HG02970 (cell line): ENCODE measurements at regions not wholly inside any gene's neighbourhood (a gene's known extent, or its start where the extent isn't known, plus 50 kb on each side); places are given as distances from the start of the nearest gene placed in this dataset.

Experiments used
- ATAC-seq: cut with Tn5 transposase; IDR thresholded peaks from one replicate; pipeline ENCODE4 v1.9.1; 2021; ENCODE audit warnings: mild to moderate bottlenecking, moderate library complexity, moderate number of reproducible peaks; ENCODE audit not compliant: unreplicated experiment, low FRiP score

- no peak for ATAC-seq
These were observed 382.0 kb downstream of the SFMBT2 start for GRCh38 chr10:7028809-7029166.

DNA sequence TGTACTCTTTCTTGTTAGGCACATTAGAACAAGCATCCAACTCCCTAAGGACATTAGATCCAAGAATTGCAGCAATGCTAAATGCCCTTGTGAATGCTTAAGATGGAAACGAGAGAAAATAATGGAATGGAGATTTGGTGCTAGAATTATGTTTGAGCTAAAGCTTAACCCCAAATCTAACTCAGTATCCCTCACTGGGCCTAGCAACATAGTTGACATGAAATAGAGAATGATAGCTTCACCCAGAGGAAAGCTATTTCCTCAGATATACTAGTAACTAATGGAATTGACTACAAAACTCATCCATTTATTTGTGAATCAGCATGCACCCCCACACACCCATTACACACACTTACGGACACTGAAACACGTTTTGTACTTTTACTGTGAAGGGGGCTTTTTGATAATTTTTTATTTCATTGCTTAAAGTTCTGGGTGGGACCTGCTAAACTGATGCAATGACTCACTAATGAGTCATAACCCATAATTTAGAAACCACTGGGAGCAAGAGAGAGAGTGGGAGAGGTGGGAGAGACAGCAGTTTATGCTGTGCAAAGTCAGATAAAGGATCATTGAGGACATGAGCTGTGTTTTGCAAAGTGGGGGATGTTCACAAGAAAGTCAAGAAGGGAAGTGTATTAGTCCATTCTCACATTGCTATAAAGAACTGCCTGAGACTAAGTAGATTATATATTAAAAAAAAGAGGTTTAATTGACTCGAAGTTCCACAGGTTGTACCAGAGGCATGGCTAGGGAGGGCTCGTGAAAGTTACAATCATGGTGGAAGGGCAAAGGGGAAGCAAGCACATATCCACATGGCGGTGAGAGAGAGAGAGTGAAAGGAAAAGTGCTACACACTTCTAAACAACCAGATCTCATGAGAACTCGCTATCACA is 382.7 kb downstream of the SFMBT2 start:
- ATAC-seq, result no peak

DNA sequence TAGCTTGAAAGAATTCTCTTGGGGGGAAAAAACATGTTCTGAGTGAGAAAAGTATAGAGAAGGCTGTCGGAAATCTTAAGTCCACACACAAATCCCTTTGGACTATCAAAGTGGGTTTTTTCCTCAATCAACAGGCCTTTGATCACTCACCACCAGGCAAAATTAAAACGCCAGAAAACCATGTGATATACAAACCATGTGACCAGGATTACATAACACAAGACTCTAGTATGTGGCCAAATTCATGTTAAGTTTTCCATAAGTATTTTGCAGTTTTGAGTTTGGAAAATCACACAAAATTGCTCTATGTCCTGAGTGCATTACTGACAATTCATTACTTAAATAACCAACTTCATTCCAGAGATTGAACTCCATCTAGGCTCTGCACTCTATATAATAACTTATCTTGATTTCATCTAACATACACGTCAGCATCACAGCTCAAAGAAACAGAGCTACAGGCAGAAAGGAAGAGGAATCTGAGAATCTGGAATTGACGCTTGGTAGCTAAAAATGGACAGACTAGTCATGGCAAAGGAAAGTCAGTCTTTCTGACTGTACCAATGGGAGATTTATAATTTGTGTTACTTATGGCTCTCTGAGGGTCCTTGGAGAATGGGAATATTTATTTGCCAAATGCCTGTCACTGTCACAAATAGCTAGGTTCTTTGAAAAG is 383.5 kb downstream of the SFMBT2 start:
- ATAC-seq, result no peak

DNA sequence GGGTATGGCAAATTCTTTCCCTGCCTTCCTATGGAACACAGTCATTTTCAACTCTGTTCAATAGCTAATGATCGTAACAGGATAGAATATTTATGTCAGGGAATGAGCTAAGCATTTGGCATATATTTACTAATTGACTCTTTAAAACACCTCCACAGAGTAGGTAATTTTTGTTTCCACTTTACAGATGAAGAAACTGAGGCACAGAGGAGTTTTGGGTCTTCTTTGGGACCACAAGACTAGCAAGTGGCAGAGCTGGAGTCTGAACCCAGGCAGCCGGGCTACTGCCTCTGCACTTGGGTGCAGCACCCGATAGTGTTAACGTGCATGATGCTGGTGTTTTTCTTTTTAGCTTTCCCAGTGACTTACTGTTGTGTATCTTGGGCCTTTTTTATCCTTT is 384.0 kb downstream of the SFMBT2 start:
- no peak for ATAC-seq

DNA sequence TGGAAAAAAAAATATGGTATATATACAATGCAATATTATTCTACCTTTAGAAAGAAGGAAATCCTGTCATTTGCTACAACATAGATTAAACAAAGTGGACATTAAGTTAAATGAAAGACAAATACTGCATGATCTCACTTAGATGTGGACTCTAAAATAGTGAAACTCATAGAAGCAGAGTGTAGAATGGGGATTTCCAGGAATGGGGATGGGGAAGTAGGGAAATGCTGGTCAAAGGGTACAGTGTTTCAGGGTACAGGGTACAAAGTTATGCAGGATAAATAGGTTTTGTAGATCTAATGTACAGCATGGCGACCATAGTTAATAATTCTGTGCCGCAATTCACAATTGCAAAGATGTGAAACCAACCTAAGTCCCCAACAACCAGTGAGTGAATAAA is 385.5 kb downstream of the SFMBT2 start:
- no peak for ATAC-seq

- no peak for ATAC-seq
These were observed 395.4 kb downstream of the SFMBT2 start for GRCh38 chr10:7015457-7015856.

DNA sequence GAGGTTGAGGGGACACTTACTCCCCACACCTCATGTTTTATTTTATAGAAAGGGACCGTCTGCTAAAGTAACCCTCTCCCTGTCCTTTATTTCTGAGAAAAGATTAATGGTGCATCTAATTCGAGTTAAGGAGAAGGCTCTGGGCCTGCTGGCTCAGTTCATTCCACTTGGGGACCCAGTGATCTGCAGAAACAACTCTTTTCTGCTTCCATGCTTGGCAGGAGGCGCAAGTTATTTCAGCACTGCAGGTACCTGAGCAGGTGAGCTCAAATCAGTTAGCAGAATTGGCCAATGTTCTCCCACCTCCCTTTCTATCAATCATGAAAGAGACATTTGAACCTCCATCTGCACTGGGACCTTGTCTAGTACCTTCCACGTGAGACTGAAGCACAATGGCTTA is 396.1 kb downstream of the SFMBT2 start:
- no peak for ATAC-seq

- ATAC-seq, result no peak
These were observed 398.8 kb downstream of the SFMBT2 start for GRCh38 chr10:7011994-7012393.

GRCh38 chr10:7008645-7009044 is 402.2 kb downstream of the SFMBT2 start:
- ATAC-seq, result no peak

GRCh38 chr10:7007600-7008190 is 403.1 kb downstream of the SFMBT2 start:
- ATAC-seq, result no peak

DNA sequence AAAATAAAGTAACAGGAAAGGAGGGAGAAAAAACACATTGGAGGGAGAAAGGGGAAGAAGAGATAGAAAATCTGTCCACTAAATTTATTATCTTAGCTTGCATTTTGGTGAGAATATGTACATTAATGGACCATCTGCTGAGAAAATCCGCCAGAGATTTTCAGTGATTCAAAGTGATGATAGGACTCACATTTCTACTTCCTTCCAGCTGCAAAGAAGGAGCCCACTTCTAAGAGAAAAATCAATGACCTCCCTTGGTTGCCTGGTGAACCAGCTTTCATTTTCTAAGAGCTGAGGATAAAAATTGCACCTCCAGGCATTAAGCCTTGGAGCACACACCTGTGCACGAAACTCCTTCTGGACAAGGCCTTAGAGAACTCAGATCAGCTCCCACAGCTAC is 404.3 kb downstream of the SFMBT2 start:
- ATAC-seq, result no peak

DNA sequence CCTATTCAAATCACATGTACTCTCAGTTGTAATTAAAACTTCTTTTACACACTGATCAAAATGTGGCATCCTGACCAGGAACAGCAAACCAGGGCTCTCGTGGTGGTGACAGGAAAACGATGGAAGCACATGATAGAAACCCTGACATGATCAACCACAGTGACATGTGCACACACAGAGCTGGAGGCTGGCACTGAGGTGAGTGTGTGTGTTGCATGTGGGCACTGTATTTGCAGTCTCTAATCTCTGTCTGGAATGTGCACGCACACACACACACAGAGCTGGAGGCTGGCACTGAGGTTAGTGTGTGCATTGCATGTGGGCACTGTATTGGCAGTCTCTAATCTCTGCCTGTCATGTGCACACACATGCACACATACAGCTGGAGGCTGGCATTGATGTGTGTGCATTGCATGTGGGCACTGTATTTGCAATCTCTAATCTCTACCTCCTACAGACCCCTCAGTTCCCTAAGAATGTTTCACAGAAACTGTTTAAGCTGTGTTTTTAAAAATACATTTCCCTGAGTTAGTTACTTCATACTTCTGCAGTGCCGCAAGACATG is 406.9 kb downstream of the SFMBT2 start:
- ATAC-seq, result no peak

DNA sequence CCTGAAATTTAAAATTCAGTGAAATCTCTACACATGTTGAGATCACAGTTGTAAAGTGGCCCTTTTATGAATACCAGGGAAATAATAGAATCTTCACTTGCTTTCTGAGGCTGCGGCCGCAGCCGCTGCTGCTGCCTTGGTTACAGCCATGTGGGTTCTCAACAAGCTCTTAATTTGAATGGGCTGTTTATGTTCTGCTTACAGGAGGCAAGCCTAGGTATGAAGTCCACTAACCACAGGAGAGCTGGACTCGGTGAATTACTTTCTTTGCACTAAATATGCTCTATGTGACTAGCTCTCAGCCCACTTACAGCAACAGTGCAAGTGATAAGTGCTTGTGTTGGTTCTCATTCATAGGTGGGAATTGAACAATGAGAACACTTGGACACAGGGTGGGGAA is 410.8 kb downstream of the SFMBT2 start:
- ATAC-seq, result no peak

DNA sequence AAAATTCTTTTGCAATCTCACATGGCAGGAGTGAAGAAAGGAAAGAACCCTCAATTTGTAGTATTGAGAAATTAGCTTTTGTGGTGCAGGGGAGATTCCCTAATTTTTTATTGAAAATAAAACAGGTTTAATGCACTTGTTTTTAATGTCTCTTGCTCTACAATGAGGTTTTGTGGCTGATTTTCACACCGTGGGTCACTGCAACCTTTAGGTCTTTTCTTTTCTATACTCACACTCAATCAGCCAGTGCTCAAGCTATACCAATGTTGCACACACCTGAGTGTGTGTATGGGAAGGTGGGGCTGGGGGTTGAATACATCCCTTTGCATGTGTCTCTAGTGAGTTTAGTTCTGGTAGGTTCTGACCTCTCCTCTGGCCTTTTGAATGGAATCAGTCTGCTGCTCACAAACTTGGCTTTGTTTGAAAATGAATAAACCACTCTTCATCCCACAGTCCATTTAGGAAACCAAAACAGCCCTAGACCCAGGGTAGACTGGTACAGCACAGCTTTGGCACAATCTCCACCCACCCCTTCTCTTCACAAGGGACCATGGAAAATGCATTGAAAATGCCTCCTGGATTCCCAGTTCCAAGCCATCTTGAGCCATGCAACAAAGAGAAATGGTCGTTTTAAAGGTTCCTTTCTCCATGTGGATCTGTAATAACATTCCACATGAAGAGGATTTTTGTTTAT is 411.5 kb downstream of the SFMBT2 start:
- no peak for ATAC-seq

- no peak for ATAC-seq
These were observed 413.3 kb downstream of the SFMBT2 start for GRCh38 chr10:6997509-6997908.

DNA sequence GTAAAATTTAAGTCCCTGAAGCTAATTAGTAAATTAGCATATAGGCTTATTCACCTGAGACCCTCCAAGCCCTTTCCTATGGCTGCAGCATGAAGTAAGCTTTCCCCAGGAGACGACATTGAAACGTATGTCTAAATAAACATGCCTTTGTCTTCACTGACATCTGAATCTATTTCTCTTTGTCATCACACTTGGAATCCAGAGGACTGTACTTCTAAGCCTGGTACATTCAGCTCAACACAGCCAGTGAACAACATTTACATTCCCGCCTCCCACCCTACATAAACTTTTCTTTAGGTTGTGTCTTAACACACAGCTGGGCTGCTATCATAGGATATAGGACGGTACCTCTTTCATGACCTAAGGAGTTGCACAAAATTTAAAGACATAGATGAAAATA is 414.4 kb downstream of the SFMBT2 start:
- no peak for ATAC-seq

DNA sequence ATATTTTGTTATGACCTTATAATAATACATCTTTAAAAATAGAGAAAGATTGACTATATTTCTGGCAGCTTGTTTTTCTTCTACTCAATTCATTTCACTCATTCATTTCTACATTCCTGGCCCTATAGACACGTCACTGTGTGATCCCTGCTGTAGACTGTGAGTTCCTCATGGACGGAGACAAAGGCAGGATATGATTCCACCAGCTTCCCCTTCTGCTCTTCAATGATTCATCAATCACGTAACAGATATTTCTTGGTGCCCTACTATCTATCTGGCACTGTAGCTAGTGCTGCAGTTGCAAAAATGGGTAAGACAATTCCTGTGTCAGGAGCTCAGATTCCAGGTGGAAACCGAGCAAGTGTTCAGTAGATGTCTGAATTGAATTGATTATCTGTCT is 415.0 kb downstream of the SFMBT2 start:
- ATAC-seq, result no peak

DNA sequence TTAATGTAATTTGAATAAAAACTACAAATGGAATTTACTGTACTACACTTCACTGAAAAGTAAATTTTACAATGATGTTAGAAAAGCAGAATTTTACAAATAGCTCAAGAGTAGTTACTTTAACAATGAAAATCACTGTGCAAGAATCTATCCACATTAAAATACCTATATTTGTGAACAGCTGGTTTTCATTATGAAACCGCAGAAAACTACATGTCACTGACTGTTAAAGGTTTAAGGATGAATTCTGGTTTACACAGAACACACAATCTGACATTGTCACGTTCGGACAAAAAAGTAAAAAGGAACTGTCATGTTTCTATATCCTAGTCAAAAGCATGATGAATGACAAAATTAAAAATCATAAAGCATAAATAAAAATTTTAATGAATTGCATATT is 415.3 kb upstream of the PRKCQ start:
- ATAC-seq, result no peak

DNA sequence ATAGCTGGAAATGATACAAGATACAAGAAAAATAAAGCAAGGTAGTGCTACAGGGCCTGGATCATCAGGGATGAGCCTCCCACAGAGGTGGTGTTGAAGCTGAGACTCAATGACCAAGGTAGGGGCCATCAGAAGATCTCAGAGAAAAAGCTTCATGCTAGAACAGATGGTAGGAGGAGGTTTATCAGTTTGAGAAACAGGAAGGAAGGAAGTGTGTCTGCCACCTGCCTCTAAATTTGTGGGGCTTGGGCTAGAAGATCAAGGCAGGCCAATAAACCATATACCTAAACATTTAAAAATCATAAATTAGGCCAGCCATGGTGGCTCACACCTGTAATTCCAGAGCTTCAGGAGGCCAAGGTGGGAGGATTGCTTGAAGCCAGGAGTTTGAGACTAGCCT is 410.8 kb upstream of the PRKCQ start:
- ATAC-seq, result no peak

GRCh38 chr10:6988654-6989053 is 408.6 kb upstream of the PRKCQ start:
- ATAC-seq, result no peak

DNA sequence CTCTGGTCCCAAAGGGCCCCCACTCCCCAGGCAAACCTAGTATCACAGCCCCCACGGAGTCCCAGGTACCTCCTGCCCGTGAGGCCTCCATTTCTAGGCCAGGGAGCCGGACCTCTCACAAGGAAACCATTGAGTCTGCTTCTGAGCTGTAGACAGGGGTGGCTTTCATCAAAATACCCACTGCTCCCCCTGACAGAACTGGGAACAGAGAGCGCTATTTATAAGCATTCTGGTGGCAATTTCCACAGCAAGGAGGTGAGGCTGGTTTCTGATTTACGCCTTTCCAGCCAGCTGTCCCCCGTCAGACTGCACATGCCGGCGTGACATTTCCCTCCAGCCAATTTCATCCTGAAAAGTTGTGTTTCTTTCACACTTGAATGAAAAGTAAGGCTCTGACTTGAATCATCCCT is 407.5 kb upstream of the PRKCQ start:
- no peak for ATAC-seq
